SK-N-MC (cell line): ENCODE measurements at regions not wholly inside any gene's neighbourhood (a gene's known extent, or its start where the extent isn't known, plus 50 kb on each side); places are given as distances from the start of the nearest gene placed in this dataset.

Experiments
- EZH2 ChIP-seq: fragments of 200-600 bp; sonication (generic); IDR thresholded peaks from one replicate; pipeline ENCODE4 v1.6.1; 2017; ENCODE audit warnings: antibody characterized with exemption
- POLR2AphosphoS5 ChIP-seq: IDR thresholded peaks from 2 replicates; pipeline ENCODE4 v1.6.1; 2012; ENCODE audit warnings: mild to moderate bottlenecking, low read depth, low read length, borderline replicate concordance

- TF ChIP-seq POLR2AphosphoS5 (no peak), EZH2 (no peak)
These were observed 146.9 kb downstream of the HAPSTR1 start for GRCh38 chr16:9238346-9238745.
